ENCODE measurements at regions not wholly inside any gene's neighbourhood (a gene's known extent, or its start where the extent isn't known, plus 50 kb on each side); places are given as distances from the start of the nearest gene placed in this dataset.

GRCh38 chrX:125894947-125895346 is 271.1 kb downstream of the DCAF12L2 start:
- H3K4me3 ChIP-seq (replicated peaks in 1 of 2; ENCODE audit: low read depth in 2 of 2, low read length in 2 of 2): no peak overlapping the region
- no peak for TF ChIP-seq CTCF (IDR thresholded peaks at IDR 0.05; ENCODE audit: low read depth, low read length)
- DNase-seq (ENCODE audit: low read depth in 2 of 2): no peak

GRCh38 chrX:125895518-125895917 is 270.6 kb downstream of the DCAF12L2 start:
- no peak overlapping the region for H3K4me3 ChIP-seq (replicated peaks in 1 of 2; ENCODE audit: low read depth in 2 of 2, low read length in 2 of 2)
- TF ChIP-seq CTCF (IDR thresholded peaks at IDR 0.05; ENCODE audit: low read depth, low read length): no peak
- DNase-seq (ENCODE audit: low read depth in 2 of 2): no peak

DNA sequence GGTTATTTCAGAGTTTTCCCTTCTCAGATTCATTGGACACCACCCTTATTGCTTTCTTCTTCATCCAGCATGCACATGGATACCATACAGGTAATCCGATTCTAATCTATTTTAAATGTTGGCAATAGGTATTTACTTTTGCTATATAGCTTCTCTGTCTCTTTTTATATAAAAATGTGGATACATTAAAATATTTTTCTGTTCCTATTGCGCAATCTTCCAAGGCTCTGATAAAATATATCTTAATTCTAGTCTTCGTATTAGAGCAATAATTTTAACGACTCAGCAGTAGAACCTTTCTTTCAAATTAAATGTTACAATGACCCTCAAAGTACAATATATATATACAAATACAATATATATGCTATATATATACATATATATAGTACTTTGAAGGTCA is 239.8 kb downstream of the DCAF12L2 start:
- no peak overlapping the region for H3K4me3 ChIP-seq (replicated peaks in 1 of 2; ENCODE audit: low read depth in 2 of 2, low read length in 2 of 2)
- no peak for TF ChIP-seq CTCF (IDR thresholded peaks at IDR 0.05; ENCODE audit: low read depth, low read length)
- no peak for DNase-seq (ENCODE audit: low read depth in 2 of 2)

GRCh38 chrX:125940985-125941384 is 225.1 kb downstream of the DCAF12L2 start:
- DNase-seq (ENCODE audit: low read depth in 2 of 2): no peak
- TF ChIP-seq CTCF (IDR thresholded peaks at IDR 0.05; ENCODE audit: low read depth, low read length): no peak
- no peak overlapping the region for H3K4me3 ChIP-seq (replicated peaks in 1 of 2; ENCODE audit: low read depth in 2 of 2, low read length in 2 of 2)

- peak in 1 of 2 donors; percentile 16 for DNase-seq (ENCODE audit: low read depth in 2 of 2)
- no peak for TF ChIP-seq CTCF (IDR thresholded peaks at IDR 0.05; ENCODE audit: low read depth, low read length)
- no peak overlapping the region for H3K4me3 ChIP-seq (replicated peaks in 1 of 2; ENCODE audit: low read depth in 2 of 2, low read length in 2 of 2)
Observed at GRCh38 chrX:125947501-125947900, 218.6 kb downstream of the DCAF12L2 start.

- no peak overlapping the region for H3K4me3 ChIP-seq (replicated peaks in 1 of 2; ENCODE audit: low read depth in 2 of 2, low read length in 2 of 2)
- no peak for DNase-seq (ENCODE audit: low read depth in 2 of 2)
- no peak for TF ChIP-seq CTCF (IDR thresholded peaks at IDR 0.05; ENCODE audit: low read depth, low read length)
Observed at GRCh38 chrX:125952973-125953372, 213.1 kb downstream of the DCAF12L2 start.

- no peak for TF ChIP-seq CTCF (IDR thresholded peaks at IDR 0.05; ENCODE audit: low read depth, low read length)
- DNase-seq (ENCODE audit: low read depth in 2 of 2): no peak
- H3K4me3 ChIP-seq (replicated peaks in 1 of 2; ENCODE audit: low read depth in 2 of 2, low read length in 2 of 2): no peak overlapping the region
Observed at GRCh38 chrX:125953814-125954213, 212.3 kb downstream of the DCAF12L2 start.

Measured in cardiac fibroblast (primary cell).